ENCODE measurements at regions not wholly inside any gene's neighbourhood (a gene's known extent, or its start where the extent isn't known, plus 50 kb on each side); places are given as distances from the start of the nearest gene placed in this dataset. TPM values are rescaled to one million over a fixed set of nuclear protein-coding genes. Genes with fewer than 3 reads are reported as not detected.

Small RNAs in the stretch of these regions (small RNA-seq; reads per million reads assigned to genes)
- not detected for gene HMGN2P47

Measured in hematopoietic multipotent progenitor cell (in vitro differentiated cells).